ENCODE measurements at regions not wholly inside any gene's neighbourhood (a gene's known extent, or its start where the extent isn't known, plus 50 kb on each side); places are given as distances from the start of the nearest gene placed in this dataset.

DNA sequence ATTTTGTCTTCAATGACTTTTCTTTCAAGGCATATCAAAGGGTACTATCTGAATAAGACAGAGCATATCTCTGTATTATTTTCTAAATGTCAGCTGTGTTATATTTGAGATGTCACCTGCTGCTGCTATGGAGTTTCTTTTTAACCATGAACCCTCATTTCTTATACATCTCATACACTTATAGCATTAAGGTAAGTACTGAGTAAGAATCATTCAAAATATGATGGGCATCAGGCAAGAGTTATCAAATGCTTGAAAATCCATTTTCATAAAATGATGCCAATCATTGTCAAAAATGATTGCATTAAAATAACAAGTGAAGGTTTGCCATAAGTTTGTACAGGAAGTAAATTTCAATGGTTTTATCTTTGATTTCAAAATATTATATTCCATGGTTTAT is 2005.0 kb upstream of the PCDH20 start:
- ATAC-seq (ENCODE audit: poor library complexity) (no peak), DNase-seq (no peak)
- intact Hi-C loops (cut with DNase I): no loop called here

DNA sequence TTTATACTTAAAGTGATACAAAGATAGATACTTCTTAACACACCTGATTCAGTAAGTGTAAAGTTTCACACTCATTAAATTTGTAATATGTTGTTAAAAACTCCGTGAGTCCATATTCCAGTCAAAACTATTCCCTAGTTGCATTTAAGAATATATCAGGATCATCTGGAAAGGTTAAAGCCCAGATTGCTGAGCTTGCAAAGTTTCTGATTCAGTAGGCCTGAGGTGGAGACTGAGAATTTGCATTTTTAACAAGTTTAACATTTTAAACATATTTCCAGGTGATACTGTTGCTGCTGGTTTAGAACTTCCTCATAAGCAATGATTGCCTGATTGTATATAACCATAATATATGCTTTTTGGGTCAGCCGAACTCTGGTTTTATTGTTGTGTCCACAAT is 1998.6 kb upstream of the PCDH20 start:
- intact Hi-C loops (cut with DNase I): no loop called here

DNA sequence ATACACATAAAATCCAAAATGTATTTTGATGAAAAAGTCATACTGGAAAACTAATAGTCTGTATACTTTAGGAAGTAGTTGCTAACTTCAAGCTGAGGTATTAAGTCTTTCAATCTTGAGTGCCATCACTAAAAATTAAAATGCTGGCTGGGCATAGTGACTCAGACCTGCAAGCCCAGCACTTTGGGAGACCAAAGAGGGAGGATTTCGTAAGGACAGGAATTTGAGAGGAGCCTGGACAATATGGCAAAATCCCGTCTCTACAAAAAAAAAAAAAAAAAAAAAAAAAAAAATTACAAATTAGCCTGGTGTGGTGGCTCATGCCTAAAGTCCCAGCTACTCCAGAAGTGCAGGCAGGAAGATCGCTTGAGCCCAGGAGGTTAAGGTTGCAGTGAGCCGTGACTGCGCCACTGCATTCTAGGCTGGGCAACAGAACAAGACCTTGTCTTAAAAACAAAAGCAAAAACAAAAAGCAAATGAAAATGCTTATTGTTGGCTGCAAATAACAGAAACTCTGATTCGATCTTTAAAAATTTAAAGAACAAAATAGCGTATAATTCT is 1994.2 kb upstream of the PCDH20 start:
- intact Hi-C loops (cut with DNase I): no loop called here
- ATAC-seq (ENCODE audit: poor library complexity) (no peak), DNase-seq (no peak)

More for the DNA sequence above, 1998.6 kb upstream of the PCDH20 start:
- DNase-seq: no peak
- ATAC-seq (ENCODE audit: poor library complexity): no peak

DNA sequence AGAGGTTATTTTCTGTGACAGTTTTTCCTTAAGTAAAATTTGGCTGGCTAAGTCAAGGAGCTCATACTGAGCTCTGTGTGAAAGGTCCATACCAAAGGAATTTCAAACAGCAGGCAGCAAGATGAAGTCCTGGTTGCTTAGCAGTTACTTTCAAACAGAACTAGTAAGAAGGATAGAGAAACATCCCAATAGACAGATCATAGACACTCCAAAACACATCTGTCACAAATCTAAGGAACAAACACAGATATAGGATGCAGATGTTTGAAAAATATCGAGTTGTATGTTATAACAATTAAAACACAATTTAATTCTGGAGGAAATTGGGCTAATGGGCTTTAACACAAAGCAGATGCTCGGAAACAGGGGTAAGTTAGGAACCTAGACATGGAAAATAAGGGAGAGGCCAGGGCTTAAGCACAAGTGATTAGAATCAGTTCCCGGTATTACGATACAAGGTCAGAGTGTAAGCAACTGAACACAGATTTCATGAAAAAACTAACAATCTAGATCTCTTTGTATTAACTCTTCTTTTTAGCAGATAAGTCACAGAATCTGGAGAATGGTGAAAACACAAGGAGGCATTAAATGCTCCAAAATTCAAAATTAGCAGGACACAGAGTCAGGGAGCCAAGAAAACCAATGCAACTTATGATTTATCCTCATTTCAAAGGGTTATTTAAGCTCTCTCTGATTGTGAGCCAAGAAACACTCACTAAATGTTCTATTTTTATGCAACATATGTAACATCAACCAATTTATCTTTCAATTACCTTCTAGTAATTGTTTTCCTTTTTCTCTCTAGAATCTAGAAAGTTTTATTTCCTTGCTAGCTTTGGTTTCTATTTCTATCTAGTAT is 1992.9 kb upstream of the PCDH20 start:
- DNase-seq (no peak), ATAC-seq (ENCODE audit: poor library complexity) (no peak)
- intact Hi-C loops (cut with DNase I): no loop called here

DNA sequence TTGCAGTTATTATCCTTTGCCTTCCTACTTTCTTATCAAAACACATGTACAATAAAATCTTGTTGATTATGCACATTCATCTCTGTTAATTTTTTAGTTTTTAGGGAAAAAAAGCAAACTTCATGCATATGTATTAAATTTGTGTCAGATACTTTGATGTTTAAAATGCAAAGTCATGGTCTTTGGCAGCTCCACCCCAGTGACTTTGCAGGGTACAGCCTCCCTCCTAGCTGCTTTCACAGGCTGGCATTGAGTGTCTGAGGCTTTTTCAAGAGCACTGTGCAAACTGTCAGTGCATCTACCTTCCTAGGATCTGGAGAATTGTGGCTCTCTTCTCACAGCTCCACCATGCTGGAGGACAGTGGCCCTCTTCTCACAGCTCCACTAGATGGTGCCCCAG is 1988.1 kb upstream of the PCDH20 start:
- intact Hi-C loops (cut with DNase I): no loop called here
- no peak for ATAC-seq (ENCODE audit: poor library complexity)
- no peak for DNase-seq

DNA sequence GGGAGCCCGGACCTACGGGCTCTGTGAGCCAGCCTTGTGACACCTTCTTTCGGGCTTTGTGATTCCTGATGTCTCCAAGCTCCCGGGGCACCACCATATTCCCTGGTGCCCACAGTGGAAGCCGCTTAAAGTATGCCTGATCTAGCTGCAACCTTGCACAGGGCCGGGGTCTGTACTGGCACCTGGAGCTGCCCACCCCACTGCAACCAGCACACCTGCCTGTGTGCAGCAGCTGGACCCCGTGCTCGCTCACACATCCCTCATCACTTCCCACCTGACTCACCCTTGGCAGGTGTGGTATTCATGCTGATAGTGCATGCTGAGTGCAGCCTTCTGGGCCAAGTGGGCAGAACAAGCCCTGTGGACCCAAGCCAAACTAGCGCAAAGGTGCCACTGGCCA is 1981.1 kb upstream of the PCDH20 start:
- intact Hi-C loops (cut with DNase I): no loop called here
- DNase-seq: no peak

DNA sequence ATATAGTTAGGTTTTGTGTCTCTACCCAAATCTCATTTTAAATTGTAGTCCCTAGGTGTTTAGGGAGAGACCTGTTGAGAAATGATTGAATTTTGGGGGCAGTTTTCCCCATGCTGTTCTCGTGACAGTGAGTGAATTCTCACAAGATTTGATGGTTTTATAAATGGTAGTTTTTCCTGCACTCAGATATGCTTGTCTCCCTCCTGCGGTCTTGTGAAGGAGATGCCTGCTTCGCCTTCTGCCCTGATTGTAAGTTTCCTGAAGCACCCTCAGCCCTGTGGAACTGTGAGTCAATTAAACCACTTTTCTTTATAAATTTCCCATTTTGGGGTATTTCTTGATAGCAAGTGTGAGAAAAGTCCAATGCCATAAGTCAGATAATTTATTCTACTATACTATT is 1977.5 kb upstream of the PCDH20 start:
- intact Hi-C loops (cut with DNase I): no loop called here
- DNase-seq: no peak
- ATAC-seq (ENCODE audit: poor library complexity): no peak

More for the DNA sequence above, 1981.1 kb upstream of the PCDH20 start:
- no peak for ATAC-seq (ENCODE audit: poor library complexity)

DNA sequence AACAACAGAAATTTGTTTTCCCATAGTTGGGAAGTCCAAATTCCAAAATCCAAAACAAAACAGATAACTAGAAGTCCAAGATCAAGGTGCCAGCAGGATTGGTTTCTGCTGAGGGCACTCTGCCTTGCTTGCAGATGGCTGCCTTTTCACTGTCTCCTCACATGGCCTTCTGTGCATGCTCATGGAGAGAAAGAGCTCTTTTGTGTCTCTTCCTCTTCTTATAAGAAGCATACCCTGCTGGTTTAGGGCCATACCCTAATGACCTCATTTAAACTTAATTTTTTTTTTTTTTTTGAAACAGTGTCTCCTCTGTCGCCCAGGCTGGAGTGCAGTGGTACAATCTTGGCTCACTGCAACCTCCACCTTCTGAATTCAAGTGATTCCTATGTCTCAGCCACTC is 1974.1 kb upstream of the PCDH20 start:
- intact Hi-C loops (cut with DNase I): no loop called here
- ATAC-seq (ENCODE audit: poor library complexity): no peak
- no peak for DNase-seq

DNA sequence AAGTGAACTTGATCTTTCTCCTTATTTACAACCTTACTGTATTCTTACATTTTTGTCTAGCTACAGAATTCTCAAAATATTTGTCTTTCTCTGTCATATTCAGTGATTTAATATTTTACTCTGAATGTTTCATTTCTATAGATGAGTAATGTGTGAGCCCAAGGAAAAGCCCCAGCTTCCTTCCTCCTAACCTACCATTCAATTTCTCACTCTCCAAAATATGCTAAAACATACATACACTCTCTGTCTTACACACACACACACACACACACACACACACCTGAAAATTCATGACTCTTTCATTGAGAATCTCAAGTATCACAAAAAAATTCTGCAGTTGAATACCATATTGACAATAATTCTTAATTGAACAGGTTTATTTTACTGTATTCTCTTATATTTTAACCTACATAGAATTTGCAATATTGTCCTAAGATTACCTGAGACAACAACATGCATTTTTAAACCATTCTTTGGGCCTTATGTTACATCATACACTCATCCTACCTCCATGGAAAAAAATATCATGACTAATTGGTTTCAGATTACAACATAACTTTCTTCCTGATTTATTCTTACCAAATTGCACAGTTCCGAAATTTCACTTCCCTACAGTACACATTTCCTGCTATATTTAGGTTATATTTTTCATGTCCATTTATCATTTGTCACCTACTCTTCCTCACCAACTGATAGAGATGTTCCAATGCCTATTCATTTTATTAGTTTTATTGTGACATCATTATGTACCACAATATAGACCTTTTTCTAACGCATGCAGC is 1965.6 kb upstream of the PCDH20 start:
- intact Hi-C loops (cut with DNase I): no loop called here
- no peak for ATAC-seq (ENCODE audit: poor library complexity)
- DNase-seq: no peak

DNA sequence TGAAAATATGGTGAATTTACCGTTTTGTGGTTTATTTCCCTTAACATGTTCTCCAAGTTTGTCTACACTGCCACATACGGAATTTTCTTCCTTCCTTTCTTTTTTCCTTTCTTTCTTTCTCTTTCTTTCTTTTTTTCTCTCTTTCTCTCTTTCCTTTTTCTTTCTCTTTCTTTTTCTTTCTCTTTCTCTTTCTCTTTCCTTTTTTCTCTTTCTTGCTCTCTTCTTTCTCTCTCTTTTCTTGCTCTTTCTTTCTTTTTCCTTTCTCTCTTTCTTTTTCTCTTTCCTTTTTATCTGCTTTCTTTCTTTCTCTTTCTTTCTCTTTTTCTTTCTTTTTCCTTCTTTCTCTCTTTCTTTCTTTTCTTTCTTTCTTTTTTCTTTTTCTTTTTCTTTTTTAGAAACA is 1962.3 kb upstream of the PCDH20 start:
- intact Hi-C loops (cut with DNase I): no loop called here
- no peak for ATAC-seq (ENCODE audit: poor library complexity)
- no peak for DNase-seq

DNA sequence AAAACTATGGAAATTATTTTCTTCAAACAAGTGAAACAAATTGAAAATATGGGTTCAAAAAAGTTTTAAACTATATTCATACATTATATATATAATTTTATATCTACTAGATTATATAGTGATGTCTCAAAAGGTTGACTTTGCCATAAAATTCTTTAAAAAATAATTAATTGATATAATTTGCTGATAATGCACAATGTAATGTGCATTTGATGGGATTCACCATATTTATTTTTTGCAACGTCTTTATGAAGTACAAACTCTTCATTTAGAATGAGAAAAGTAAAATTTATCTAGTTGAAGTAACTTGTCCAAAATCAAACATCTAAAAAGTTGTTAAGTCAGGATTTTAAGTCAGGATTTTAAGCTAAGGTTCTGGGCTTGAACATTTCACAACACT is 1954.5 kb upstream of the PCDH20 start:
- intact Hi-C loops (cut with DNase I): no loop called here
- no peak for DNase-seq
- ATAC-seq (ENCODE audit: poor library complexity): no peak

DNA sequence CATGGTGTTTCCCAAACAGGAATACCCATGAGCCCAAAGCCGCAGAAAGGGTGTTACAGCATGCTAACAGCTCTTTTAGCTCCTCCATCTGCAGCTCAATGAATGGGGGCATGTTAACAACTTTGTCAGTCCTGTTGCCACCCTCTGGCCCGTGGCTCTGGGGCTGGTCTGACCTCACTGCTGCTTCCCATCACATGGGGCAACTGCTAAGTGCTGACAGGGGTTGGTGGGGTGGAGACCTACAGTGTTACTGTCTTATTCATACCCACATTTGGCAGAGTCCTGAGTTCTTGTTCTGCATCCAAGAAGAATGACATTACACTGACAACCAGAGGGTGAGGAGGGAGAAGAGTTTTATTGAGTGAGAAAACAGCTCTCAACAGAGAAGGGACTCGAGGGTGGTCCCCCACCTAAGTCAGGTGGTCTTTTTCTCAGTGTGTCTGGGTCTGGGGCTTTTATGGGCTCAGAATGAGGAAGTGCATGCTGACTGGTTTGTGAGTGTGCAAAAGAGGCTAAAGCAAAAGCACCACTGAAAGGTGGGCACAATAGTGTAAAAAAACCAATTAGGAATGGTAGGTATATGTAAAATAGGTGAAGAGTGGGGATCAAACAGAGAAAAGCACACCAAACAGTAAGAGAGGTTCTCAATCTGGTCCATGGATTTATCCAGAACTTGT is 1952.0 kb upstream of the PCDH20 start:
- intact Hi-C loops (cut with DNase I): no loop called here
- no peak for ATAC-seq (ENCODE audit: poor library complexity)

DNA sequence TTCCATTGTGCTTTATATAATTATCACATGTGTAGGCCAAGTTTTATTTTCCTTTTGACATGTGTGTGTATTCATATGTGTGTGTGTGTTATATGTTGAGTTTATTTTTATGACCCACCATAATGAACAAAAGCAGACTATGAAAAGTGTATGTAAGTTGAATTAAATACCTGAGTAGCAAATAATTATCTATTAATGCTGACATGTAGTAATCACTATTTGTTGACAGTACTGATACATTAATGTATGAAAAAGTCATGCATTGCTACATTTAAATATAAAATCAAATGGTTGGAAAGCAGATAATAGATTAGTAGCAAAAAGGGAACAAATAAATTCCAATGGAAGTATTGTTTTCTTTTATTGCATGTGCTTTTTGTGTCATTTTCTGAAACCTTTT is 1948.5 kb upstream of the PCDH20 start:
- no peak for DNase-seq
- ATAC-seq (ENCODE audit: poor library complexity): no peak
- intact Hi-C loops (cut with DNase I): no loop called here

More for the DNA sequence above, 1952.0 kb upstream of the PCDH20 start:
- DNase-seq: no peak

DNA sequence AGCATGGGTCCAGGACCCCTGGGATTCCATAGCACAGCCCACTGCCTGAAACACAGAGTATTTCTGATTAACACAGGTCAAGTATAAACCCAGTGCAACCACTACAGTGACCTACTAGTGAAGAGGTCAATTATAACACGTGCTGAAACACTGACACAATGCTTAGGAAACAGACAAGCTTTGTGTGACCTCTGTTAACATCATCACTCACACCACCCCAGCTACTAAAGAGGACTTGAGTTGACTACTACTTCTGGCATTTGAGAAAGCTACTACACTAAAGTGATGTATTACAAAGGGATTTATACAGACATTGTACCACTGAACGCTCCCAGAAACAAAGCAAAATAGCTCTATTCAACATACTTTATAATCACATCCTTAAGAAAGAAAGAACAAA is 1935.9 kb upstream of the PCDH20 start:
- intact Hi-C loops (cut with DNase I): no loop called here
- no peak for DNase-seq
- no peak for ATAC-seq (ENCODE audit: poor library complexity)

DNA sequence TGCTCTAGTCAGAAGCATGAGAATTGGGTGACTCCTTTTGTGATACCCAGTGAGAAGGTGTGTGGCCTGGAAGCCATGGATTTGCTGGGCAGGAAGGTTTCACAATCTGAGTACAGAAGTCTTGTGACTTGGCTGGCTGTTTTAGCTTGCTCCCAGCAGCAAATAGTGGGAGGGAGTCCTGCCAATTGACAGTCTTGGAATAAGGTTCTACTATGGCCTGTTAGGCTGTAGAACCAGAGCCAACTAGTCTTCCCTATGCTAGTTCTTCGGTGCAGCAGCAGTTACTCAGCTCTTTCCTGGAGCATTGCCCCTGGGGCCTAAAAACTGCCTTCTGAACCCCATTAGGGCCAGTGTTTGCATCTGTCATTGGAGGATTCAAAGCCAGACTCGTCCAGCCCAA is 1935.4 kb upstream of the PCDH20 start:
- intact Hi-C loops (cut with DNase I): no loop called here
- no peak for ATAC-seq (ENCODE audit: poor library complexity)
- DNase-seq: no peak

DNA sequence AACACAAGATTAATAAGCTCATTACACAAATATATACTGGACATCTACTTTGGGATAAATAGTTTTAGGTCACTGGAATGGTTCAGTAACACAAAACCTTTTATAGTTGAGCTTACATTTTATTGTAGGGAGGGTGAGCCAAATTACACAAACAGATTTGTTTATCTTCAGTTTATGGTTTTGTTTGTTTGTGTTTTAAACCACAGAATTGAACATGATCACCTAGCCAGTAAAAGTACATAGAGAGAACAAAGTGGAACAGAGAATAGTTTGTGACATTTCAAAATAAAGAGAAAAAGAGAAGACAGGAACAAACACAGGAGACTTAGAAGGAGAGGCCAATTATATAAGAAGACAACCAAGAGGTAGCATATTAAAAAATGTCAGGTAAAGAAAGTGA is 1930.2 kb upstream of the PCDH20 start:
- ATAC-seq (ENCODE audit: poor library complexity) (no peak), DNase-seq (no peak)
- intact Hi-C loops (cut with DNase I): no loop called here

DNA sequence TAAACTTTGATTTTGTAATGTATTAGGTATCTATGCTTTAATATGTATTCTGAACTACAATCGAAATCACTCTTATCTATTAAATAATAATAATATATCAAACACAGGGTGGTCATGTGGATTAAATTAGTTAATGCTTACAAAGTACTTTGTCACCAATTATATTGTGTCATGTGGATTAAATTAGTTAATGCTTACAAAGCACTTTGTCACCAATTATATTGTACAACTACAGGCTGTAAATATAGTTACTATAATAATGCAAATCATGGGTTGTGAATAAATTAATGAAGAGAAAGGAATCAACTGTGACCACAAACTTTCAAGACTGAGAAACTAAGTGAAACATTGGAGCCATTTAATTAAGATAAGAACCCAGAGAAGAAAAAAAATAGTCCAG is 1929.1 kb upstream of the PCDH20 start:
- ATAC-seq (ENCODE audit: poor library complexity) (no peak), DNase-seq (no peak)
- intact Hi-C loops (cut with DNase I): no loop called here

DNA sequence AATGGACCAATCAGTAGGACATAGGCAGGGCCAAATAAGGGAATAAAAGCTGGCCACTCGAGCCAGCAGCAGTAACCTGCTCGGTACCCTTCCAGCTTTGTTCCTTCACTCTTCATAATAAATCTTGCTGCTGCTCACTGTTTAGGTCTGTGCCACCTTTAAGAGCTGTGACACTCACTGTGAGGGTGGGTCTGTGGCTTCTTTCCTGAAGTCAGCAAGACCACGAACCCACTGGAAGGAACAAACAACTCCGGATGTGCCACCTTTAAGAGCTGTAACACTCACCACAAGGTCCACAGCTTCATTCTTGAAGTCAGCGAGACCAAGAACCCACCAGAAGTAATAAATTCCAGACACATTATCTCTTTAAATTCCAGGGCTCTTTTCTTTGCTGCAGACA is 1922.3 kb upstream of the PCDH20 start:
- intact Hi-C loops (cut with DNase I): no loop called here
- ATAC-seq (ENCODE audit: poor library complexity) (no peak), DNase-seq (no peak)

DNA sequence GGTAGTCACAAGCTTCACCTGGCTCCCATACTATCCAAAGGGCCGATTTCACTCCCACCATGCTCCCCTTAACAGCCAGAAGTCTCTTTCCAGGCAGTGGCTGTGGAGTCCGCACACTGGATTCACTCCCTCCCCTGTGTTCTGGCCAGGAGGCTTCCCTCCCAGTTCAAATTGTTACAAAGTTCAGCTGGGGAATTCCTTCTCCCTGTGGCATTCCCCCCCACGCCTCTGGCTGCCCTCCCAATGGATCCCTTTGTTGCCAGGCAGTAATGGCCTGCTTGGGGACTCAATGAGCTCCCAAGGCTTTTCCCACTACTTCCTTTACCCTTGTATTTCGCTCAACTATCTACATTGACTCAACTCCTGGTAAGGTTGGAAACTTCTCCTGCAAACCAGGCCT is 1921.4 kb upstream of the PCDH20 start:
- intact Hi-C loops (cut with DNase I): no loop called here
- DNase-seq: no peak
- ATAC-seq (ENCODE audit: poor library complexity): no peak
